ENCODE measurements at regions not wholly inside any gene's neighbourhood (a gene's known extent, or its start where the extent isn't known, plus 50 kb on each side); places are given as distances from the start of the nearest gene placed in this dataset.
A peak's percentile ranks its signal among the peaks of the same experiment; 100 is the strongest.
"Not testable (repeated sequence)": the region's sequence is repeated elsewhere in the genome, so short reads cannot be mapped to it uniquely, and the experiment has no call there.

GRCh38 chr2:87683451-87683850 is 64.4 kb upstream of the PLGLB2 start:
- H2AFZ ChIP-seq (ENCODE audit: control insufficient read depth, low read length); H3K9me3 ChIP-seq (ENCODE audit: control insufficient read depth, low read depth, low read length); H3K27ac ChIP-seq (ENCODE audit: control insufficient read depth, insufficient read depth, low read length); H3K9ac ChIP-seq (ENCODE audit: control insufficient read depth, extremely low read depth, insufficient read depth, low read length); H3K79me2 ChIP-seq (ENCODE audit: control insufficient read depth, insufficient read depth, low read length); H3K36me3 ChIP-seq (ENCODE audit: control insufficient read depth in 2 of 2, extremely low read depth in 1 of 2, insufficient read depth in 2 of 2, low read length in 2 of 2); FAIRE-seq; DNase-seq (ENCODE audit: low read depth, low spot score); H4K20me1 ChIP-seq (ENCODE audit: control insufficient read depth, extremely low read depth, insufficient read depth, low read length); dilution Hi-C loops (cut with MboI; ENCODE audit: extremely low pct_ligation_motif_present, low sequenced_read_pairs); H3K9me1 ChIP-seq (ENCODE audit: control insufficient read depth, extremely low read depth, insufficient read depth, low read length); H3K27me3 ChIP-seq (ENCODE audit: control insufficient read depth, extremely low read depth, insufficient read depth, low read length); H3K4me3 ChIP-seq (ENCODE audit: control insufficient read depth in 2 of 3, extremely low read depth in 1 of 3, insufficient read depth in 2 of 3, low read depth in 1 of 3, low read length in 3 of 3); H3K4me1 ChIP-seq (ENCODE audit: control insufficient read depth, extremely low read depth, insufficient read depth, low read length); H3K4me2 ChIP-seq (ENCODE audit: control insufficient read depth, extremely low read depth, insufficient read depth, low read depth, low read length): not testable (repeated sequence)

GRCh38 chr2:87683961-87684360 is 63.9 kb upstream of the PLGLB2 start:
- H3K36me3 ChIP-seq (ENCODE audit: control insufficient read depth in 2 of 2, extremely low read depth in 1 of 2, insufficient read depth in 2 of 2, low read length in 2 of 2); H3K9ac ChIP-seq (ENCODE audit: control insufficient read depth, extremely low read depth, insufficient read depth, low read length); dilution Hi-C loops (cut with MboI; ENCODE audit: extremely low pct_ligation_motif_present, low sequenced_read_pairs); H3K27ac ChIP-seq (ENCODE audit: control insufficient read depth, insufficient read depth, low read length); H3K4me1 ChIP-seq (ENCODE audit: control insufficient read depth, extremely low read depth, insufficient read depth, low read length); H3K79me2 ChIP-seq (ENCODE audit: control insufficient read depth, insufficient read depth, low read length); H3K9me1 ChIP-seq (ENCODE audit: control insufficient read depth, extremely low read depth, insufficient read depth, low read length); H3K4me3 ChIP-seq (ENCODE audit: control insufficient read depth in 2 of 3, extremely low read depth in 1 of 3, insufficient read depth in 2 of 3, low read depth in 1 of 3, low read length in 3 of 3); DNase-seq (ENCODE audit: low read depth, low spot score); H3K27me3 ChIP-seq (ENCODE audit: control insufficient read depth, extremely low read depth, insufficient read depth, low read length); H3K9me3 ChIP-seq (ENCODE audit: control insufficient read depth, low read depth, low read length); H4K20me1 ChIP-seq (ENCODE audit: control insufficient read depth, extremely low read depth, insufficient read depth, low read length); H3K4me2 ChIP-seq (ENCODE audit: control insufficient read depth, extremely low read depth, insufficient read depth, low read depth, low read length); H2AFZ ChIP-seq (ENCODE audit: control insufficient read depth, low read length): not testable (repeated sequence)
- FAIRE-seq, result peak; percentile 57

- H3K27ac ChIP-seq (ENCODE audit: control insufficient read depth, insufficient read depth, low read length); FAIRE-seq; H3K27me3 ChIP-seq (ENCODE audit: control insufficient read depth, extremely low read depth, insufficient read depth, low read length): not testable (repeated sequence)
These were observed 62.3 kb upstream of the PLGLB2 start for GRCh38 chr2:87685558-87685957.

GRCh38 chr2:87686873-87687549 is 60.9 kb upstream of the PLGLB2 start:
- H3K4me1 ChIP-seq (ENCODE audit: control insufficient read depth, extremely low read depth, insufficient read depth, low read length); FAIRE-seq; H3K4me2 ChIP-seq (ENCODE audit: control insufficient read depth, extremely low read depth, insufficient read depth, low read depth, low read length); H3K9me1 ChIP-seq (ENCODE audit: control insufficient read depth, extremely low read depth, insufficient read depth, low read length); H3K9me3 ChIP-seq (ENCODE audit: control insufficient read depth, low read depth, low read length); H4K20me1 ChIP-seq (ENCODE audit: control insufficient read depth, extremely low read depth, insufficient read depth, low read length); H3K4me3 ChIP-seq (ENCODE audit: control insufficient read depth in 2 of 3, extremely low read depth in 1 of 3, insufficient read depth in 2 of 3, low read depth in 1 of 3, low read length in 3 of 3); H3K79me2 ChIP-seq (ENCODE audit: control insufficient read depth, insufficient read depth, low read length); DNase-seq (ENCODE audit: low read depth, low spot score); H3K36me3 ChIP-seq (ENCODE audit: control insufficient read depth in 2 of 2, extremely low read depth in 1 of 2, insufficient read depth in 2 of 2, low read length in 2 of 2); H3K9ac ChIP-seq (ENCODE audit: control insufficient read depth, extremely low read depth, insufficient read depth, low read length); H3K27me3 ChIP-seq (ENCODE audit: control insufficient read depth, extremely low read depth, insufficient read depth, low read length); H2AFZ ChIP-seq (ENCODE audit: control insufficient read depth, low read length); H3K27ac ChIP-seq (ENCODE audit: control insufficient read depth, insufficient read depth, low read length); dilution Hi-C loops (cut with MboI; ENCODE audit: extremely low pct_ligation_motif_present, low sequenced_read_pairs): not testable (repeated sequence)

More at GRCh38 chr2:87685558-87685957, 62.3 kb upstream of the PLGLB2 start:
- H3K36me3 ChIP-seq (ENCODE audit: control insufficient read depth in 2 of 2, extremely low read depth in 1 of 2, insufficient read depth in 2 of 2, low read length in 2 of 2); H3K9me3 ChIP-seq (ENCODE audit: control insufficient read depth, low read depth, low read length); H3K4me2 ChIP-seq (ENCODE audit: control insufficient read depth, extremely low read depth, insufficient read depth, low read depth, low read length); H3K9ac ChIP-seq (ENCODE audit: control insufficient read depth, extremely low read depth, insufficient read depth, low read length); H4K20me1 ChIP-seq (ENCODE audit: control insufficient read depth, extremely low read depth, insufficient read depth, low read length); H3K79me2 ChIP-seq (ENCODE audit: control insufficient read depth, insufficient read depth, low read length); dilution Hi-C loops (cut with MboI; ENCODE audit: extremely low pct_ligation_motif_present, low sequenced_read_pairs); H3K4me1 ChIP-seq (ENCODE audit: control insufficient read depth, extremely low read depth, insufficient read depth, low read length); H2AFZ ChIP-seq (ENCODE audit: control insufficient read depth, low read length); DNase-seq (ENCODE audit: low read depth, low spot score); H3K9me1 ChIP-seq (ENCODE audit: control insufficient read depth, extremely low read depth, insufficient read depth, low read length); H3K4me3 ChIP-seq (ENCODE audit: control insufficient read depth in 2 of 3, extremely low read depth in 1 of 3, insufficient read depth in 2 of 3, low read depth in 1 of 3, low read length in 3 of 3): not testable (repeated sequence)

- H3K9me3 ChIP-seq (ENCODE audit: control insufficient read depth, low read depth, low read length); H2AFZ ChIP-seq (ENCODE audit: control insufficient read depth, low read length); H3K9me1 ChIP-seq (ENCODE audit: control insufficient read depth, extremely low read depth, insufficient read depth, low read length); H3K36me3 ChIP-seq (ENCODE audit: control insufficient read depth in 2 of 2, extremely low read depth in 1 of 2, insufficient read depth in 2 of 2, low read length in 2 of 2); H3K4me1 ChIP-seq (ENCODE audit: control insufficient read depth, extremely low read depth, insufficient read depth, low read length); dilution Hi-C loops (cut with MboI; ENCODE audit: extremely low pct_ligation_motif_present, low sequenced_read_pairs); H3K27me3 ChIP-seq (ENCODE audit: control insufficient read depth, extremely low read depth, insufficient read depth, low read length); FAIRE-seq; H4K20me1 ChIP-seq (ENCODE audit: control insufficient read depth, extremely low read depth, insufficient read depth, low read length); H3K4me2 ChIP-seq (ENCODE audit: control insufficient read depth, extremely low read depth, insufficient read depth, low read depth, low read length); H3K27ac ChIP-seq (ENCODE audit: control insufficient read depth, insufficient read depth, low read length); H3K9ac ChIP-seq (ENCODE audit: control insufficient read depth, extremely low read depth, insufficient read depth, low read length); H3K79me2 ChIP-seq (ENCODE audit: control insufficient read depth, insufficient read depth, low read length); H3K4me3 ChIP-seq (ENCODE audit: control insufficient read depth in 2 of 3, extremely low read depth in 1 of 3, insufficient read depth in 2 of 3, low read depth in 1 of 3, low read length in 3 of 3); DNase-seq (ENCODE audit: low read depth, low spot score): not testable (repeated sequence)
These were observed 60.2 kb upstream of the PLGLB2 start for GRCh38 chr2:87687550-87688270.
